ENCODE measurements at regions not wholly inside any gene's neighbourhood (a gene's known extent, or its start where the extent isn't known, plus 50 kb on each side); places are given as distances from the start of the nearest gene placed in this dataset.
"Not testable (repeated sequence)": the region's sequence is repeated elsewhere in the genome, so short reads cannot be mapped to it uniquely, and the experiment has no call there.

GRCh38 chr11:3444420-3444744 lies 65.4 kb upstream of the ZNF195 start:
- DNase-seq (ENCODE audit: low read depth, low spot score), result not testable (repeated sequence)

- not testable (repeated sequence) for DNase-seq (ENCODE audit: low read depth, low spot score)
Observed at GRCh38 chr11:3443700-3444419, 64.9 kb upstream of the ZNF195 start.

- not testable (repeated sequence) for DNase-seq (ENCODE audit: low read depth, low spot score)
Observed at GRCh38 chr11:3437441-3437840, 58.5 kb upstream of the ZNF195 start.

GRCh38 chr11:3434976-3435375 lies 56.0 kb upstream of the ZNF195 start:
- no peak for DNase-seq (ENCODE audit: low read depth, low spot score)

- DNase-seq (ENCODE audit: low read depth, low spot score), result not testable (repeated sequence)
Observed at GRCh38 chr11:3429191-3429590, 50.2 kb upstream of the ZNF195 start.

Data from astrocyte of the hippocampus (primary cell).